Adrenal gland (tissue), 5 donors: ENCODE measurements at regions not wholly inside any gene's neighbourhood (a gene's known extent, or its start where the extent isn't known, plus 50 kb on each side); places are given as distances from the start of the nearest gene placed in this dataset.

Source experiments
- CTCF ChIP-seq, 6 experiments: fragments of 450-650 bp in 4 of 6; fragments of 200-600 bp in 2 of 6; sonication (generic) in 1 of 6; IDR thresholded peaks; 1 replicate in 5 of 6; 2 replicates in 1 of 6; pipeline versions ENCODE4 v1.5.1 to v1.8.0; 2016 to 2021; ENCODE audit warnings: antibody characterized with exemption in 6 of 6, mild to moderate bottlenecking in 2 of 6, moderate library complexity in 1 of 6
- POLR2A ChIP-seq, 2 donors: fragments of 450-650 bp; IDR thresholded peaks; one replicate each; pipeline ENCODE4 v1.6.1; 2017; ENCODE audit warnings: antibody characterized with exemption in 2 of 2, mild to moderate bottlenecking in 2 of 2, moderate library complexity in 1 of 2
- donor health status: DM: no; HTN: no; CAD: no.

GRCh38 chr5:174217527-174217926, 172.0 kb downstream of the NSG2 start:
- TF ChIP-seq CTCF (IDR thresholded peaks at IDR 0.05) (no peak), POLR2A (IDR thresholded peaks at IDR 0.05) (no peak)
